ENCODE measurements at regions not wholly inside any gene's neighbourhood (a gene's known extent, or its start where the extent isn't known, plus 50 kb on each side); places are given as distances from the start of the nearest gene placed in this dataset.
A peak's percentile ranks its signal among the peaks of the same experiment; 100 is the strongest.
"Not testable (repeated sequence)": the region's sequence is repeated elsewhere in the genome, so short reads cannot be mapped to it uniquely, and the experiment has no call there.

DNA sequence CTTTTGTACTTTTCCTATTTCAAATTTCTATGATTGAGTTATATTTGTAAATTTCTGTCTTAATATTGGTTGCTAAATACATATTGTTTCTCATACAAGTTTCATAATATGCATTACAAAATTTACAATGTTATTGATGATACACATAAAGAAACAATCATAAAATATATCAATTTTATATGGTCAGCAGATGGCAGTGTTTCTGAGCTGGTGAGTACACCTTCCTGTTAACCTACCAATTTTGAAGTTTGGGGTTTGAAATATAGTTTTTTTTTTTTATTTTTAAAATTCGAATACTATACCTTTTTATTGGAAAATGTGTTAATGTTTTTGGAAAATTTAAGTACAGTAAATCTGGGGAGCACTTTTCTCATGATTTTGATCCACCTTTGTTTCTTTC, 1953.1 kb upstream of the ADGRL3 start:
- FAIRE-seq = peak; percentile 98

DNA sequence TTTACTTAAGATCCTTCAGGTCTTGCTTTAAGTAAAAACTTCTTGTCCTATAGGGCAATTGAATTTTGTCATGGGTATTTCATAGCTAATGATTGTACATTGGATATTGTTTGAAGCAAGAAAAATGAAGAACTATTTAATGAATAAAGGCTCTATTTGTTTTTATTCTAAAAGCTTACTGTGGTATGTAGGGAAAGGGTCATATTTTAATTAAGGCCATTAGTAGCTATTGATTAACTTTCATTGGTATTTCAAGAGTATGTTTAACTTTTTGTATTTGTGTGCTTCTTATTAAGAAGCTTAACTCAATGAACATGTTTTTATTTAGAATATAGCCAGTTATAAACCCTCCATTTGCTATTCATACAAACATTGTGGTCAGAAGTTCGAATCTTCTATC, 1951.8 kb upstream of the ADGRL3 start:
- peak; percentile 23 for FAIRE-seq

DNA sequence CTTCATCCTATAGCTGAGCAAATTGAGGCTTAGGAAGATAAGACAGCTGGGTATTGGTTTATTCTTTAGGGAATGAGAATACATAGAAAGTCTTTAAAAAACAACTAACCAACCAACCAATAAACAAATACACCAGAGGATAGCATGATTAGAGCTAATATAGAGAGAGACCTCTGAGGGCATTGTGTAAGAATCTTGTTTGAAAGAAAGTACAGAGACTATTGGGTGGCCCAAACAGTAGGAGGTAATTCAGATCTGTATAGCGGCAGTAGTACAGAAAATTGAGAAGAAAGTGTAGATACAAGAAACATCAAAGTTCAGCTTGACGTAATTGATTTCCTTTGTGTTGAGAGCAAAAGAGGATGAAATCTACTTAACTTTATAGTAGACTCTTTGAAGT, 1951.0 kb upstream of the ADGRL3 start:
- FAIRE-seq = no peak

DNA sequence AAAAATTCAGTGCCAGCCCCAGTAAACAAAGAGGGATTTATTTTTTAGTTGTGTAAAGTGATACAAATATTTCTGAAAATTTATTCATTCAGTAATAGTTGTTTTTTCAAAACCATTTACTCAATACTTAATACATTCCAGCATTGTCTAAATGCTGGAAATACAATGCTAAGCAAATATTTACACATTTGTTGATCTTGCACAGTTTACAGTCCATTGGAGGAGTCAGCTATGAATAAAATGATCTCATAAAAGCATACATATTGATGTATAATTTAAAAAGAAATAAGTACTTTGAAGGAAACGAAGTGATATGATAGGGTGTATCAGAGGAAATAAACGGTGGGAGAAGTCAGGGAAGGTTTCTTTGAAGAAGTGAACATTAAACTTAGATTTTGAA, 1942.1 kb upstream of the ADGRL3 start:
- no peak for FAIRE-seq

DNA sequence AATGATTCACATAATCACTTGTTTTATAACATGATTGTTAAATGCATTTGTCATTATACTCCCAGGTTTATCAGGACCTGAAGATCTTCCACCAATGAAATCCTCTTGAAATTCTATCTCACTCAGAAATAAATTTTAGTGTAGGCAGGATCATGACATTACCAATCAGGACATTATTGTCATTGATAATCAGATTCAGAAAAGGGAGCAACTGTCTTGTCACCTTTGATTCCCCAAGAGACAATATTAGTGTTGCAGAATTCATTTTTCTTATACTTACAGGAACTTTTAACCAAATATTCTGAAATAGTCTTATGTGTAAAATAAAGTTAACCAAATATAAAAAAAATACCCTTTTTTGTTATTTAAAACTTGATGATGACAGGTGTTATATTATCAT, 1892.5 kb upstream of the ADGRL3 start:
- FAIRE-seq = no peak

DNA sequence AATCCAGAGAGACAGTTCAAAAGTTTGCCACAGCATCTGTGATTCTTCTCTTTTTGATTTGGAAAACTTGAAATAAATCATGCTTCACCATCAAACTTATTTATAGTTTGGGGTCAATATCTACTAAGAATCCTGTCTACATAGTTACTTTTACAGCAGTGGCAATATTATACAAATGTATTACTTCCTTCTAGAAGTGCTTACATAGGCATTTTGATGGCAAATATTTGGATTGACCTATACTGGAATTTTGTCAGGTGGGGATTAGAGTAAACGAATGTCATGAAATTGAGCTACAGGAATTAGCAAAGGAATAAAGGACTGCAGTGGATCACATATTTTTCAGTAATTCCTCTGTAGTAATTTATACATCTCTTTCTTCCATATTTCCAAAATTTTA, 1885.5 kb upstream of the ADGRL3 start:
- no peak for FAIRE-seq

DNA sequence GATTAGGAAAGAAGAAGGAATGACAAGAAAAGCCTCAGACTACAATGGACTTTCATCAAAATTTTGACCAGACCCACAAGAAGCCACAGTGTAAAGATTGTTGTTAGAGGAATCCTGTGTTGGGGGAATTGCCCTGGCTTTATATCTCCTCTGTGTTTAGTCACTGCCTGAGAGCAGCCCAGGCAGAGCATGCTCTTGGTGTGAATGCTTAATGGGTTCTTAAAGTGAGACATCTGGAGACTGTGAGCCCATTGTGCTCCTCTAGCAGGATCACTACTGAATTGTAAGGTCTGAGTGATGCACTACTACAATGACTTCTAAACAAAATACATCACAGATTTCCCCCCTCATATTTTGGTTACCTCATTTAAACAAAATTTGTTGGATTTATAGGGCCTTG, 1860.5 kb upstream of the ADGRL3 start:
- FAIRE-seq = no peak

DNA sequence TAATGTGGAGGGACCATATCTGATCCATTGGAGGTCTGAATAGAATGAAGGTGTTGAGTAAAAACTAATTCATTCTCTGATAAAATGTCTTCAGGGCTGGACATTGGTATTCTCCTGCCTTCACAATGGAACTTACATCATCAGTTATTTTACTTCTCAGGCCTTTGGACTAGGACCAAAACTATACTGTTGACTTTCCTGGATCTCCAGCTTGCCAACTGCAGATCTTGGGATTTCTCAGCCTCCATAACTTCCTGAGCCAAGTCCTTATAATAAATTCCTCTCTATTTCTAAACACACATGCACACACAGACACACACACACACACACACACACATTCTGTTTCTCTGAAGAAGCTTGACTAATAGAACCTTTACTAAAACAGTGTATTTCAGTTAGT, 1858.6 kb upstream of the ADGRL3 start:
- no peak for FAIRE-seq

DNA sequence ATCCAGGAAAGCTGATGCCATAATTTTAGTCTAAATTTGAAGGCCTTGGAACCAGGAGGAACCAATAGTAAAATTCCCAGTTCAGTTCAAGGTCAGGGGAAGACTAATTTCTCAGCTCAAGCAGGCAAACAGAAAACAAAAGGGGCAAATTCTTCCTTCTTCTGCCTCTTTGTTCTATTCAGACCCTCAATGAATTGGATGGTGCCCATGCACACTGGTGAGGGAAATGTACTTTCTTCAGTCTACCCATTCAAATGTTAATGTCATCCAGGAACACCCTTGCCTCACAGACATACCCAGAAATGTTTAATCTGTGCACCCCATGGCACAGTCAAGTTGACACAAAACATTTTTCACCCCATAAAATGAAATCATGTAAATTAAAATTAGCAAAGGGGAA, 1851.2 kb upstream of the ADGRL3 start:
- FAIRE-seq = no peak

DNA sequence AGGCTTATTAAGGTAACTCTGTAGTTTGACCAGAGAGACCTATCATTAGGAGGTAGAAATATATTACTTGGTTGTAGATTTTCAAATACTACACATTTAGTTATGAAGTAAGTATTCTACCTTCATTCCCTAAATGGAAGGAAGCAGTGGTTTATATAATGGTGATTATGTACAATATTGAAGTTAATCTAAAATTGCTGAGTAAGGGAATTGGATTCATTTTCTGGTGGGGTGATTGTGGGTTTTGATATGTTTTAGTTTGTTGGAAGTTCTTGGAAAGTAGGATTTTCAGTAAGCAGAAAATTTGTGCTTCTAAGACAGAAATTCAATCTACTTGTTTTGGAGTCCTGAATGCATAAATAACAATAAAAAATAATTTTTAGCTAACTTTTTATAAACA, 1830.9 kb upstream of the ADGRL3 start:
- FAIRE-seq = no peak

DNA sequence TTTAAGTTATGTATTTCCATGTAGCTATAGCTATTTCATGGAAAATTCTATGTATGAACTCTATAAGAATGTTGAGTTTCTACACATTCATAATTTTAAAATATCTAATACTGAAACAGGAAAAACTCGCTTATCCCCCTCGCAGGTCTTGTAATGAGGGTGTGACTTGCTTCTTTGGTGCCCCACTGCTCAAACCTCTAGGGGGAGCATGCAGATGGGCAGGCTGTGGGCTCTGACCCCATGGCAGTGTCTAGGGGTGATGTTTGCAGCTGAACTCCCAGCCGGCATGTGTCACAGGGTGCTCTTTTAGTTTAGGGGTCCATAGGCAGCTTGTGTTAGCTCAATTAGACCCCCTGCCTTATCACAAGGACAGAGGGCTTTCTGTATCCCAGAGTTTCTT, 1825.7 kb upstream of the ADGRL3 start:
- FAIRE-seq = no peak

DNA sequence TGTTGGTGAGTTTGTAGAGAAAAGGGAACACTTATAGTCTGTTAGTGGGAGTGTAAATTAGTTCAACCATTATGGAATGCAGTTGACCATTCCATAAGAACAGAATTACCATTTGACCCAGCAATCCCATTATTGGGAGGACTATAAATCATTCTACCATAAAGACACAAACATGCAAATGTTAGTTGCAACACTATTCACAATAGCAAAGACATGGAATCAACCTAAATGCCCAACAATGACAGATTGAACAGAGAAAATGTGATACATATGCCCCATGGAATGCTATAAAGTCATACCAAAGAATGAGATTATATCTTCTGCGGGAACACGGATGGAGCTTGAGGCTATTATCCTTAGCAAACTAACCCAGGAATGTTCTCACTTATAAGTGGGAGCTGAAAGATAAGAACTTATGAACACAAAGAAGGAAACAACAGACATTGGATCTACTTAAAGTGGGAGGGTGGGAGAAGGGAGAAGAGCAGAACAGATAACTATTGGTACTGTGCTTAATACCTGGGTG, 1819.2 kb upstream of the ADGRL3 start:
- no peak for FAIRE-seq

DNA sequence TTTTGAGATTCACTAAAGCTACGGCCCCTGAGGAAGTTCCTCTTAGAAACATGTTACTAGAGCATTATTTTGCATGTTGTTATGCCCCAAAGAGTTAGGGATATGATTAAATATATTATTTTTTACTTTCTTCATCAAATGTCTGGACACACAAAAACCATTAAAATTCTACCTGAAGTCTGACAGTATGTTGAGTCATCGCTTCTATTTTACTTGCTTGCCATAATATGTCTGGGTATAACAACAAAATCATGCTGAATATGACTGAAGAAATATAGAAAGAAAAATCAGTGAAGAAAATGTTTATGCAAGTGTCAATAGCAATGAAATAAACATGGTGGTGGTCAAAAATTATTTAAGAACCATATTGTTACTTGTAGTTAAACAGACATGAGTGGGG, 1818.5 kb upstream of the ADGRL3 start:
- no peak for FAIRE-seq

DNA sequence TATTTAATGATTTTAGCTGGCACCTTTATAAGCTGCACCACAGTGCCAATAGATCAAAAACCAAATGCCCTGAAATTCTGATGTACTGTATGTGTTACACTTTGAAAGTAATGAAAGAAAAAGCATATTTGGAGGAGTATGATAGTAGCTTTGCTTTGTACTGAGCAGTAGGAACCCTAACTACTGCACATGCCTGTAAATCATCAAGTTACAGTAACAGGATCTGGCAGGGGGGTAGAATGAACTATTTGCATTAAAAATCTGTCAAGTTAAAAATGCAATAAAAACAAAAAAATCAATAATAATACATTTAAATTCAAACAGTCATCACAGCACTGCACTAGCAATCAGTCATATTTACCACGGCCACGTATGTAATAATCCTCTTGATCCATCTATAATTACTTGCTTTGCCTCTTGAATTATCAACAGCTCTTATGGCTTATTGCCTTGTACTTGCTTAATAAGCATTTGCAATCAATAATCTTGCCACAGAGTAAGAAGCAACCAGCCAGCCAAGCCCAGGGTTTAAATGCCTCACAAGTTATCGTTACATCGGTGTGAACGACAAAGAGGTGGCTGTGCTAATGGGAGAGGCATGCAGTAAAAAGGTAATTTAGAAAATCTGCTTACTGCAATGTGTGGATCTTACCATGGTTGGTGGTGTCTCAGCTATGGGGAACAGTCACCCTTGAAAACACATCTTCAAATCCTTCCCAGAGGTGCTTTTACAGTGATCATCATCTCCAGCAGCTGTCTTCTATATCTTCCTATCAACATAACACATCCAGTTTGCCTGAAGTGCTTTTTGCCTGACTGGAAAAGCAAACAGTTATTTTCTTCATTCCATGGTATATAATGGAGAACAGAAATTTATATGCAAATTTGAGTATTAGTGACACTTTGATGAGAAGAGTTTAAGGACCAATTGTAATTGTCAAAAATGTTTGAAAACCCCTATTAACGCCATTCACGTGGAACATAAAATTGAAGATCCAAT, 1812.1 kb upstream of the ADGRL3 start:
- FAIRE-seq = no peak

DNA sequence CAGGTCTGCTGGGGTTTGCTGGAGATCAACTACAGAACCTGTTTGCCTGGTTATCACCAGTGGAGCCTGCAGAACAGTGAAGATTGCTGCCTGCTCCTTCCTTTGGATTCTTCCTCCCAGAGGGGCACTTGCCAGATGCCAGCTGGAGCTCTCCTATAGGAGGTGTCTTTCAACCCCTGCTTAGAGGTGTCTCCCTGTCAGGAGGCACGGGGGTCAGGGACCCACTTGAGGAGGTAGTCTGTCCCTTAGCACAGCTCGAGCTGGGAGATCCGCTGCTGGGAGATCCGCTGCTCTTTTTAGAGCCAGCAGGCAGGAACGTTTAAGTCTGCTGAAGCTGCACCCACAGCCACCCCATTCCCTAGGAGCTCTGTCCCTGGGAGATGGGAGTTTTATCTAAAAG, 1806.3 kb upstream of the ADGRL3 start:
- FAIRE-seq = no peak

DNA sequence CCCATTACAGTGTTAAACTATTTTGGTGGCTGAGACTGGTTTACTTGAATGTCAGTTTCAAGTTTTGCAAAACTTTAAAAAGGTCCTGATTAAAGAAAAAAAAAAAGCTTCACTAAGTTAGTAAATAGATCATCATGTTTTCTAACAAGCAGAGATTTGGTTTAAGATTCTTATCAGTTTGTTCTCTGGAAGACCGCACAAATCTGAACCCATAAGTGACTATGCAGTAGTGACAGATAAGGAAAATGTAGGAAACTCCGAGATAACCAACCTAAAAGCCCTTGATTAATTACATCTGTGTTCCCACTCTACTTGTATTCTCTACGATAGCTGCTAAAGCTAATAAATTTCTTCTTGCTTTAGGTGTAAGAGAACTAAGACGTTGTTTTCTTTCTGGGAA, 1799.8 kb upstream of the ADGRL3 start:
- FAIRE-seq = no peak

DNA sequence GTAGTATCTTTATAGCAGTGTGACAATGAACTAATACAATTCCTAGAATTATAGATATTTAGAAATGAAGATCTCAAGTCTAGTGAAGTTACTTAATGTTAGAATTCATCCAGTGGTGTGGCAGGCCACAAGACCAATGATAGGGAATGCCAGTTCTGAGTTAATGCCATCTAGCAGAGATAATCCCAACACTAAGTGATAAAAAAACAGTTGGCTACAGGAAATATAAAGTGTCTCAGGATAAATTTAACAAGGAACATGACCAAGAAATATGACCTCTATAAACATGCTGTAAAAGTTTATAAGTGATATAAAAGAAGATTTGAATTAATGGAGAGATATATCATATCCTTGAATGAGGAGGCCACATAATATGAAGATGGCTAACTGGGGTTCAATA, 1790.5 kb upstream of the ADGRL3 start:
- no peak for FAIRE-seq

DNA sequence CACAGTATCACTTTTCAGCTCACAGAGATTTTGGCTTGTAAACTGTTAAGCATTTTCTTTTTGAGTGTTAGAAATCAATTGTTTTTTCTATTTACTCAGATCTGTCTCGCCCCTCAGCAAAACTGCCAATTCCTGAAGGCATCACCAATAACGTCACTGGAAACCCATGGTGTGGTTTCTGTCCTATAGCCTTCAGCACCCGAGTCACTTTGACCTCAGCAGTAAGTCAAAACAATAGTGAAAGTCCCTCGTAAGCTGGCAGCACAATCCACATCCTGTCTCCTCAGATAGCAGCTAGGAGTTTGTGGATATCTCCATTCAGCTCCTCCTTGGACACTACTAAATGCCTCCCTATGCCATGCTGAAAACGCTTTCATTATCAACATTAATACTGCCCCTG, 1787.4 kb upstream of the ADGRL3 start:
- FAIRE-seq = no peak

DNA sequence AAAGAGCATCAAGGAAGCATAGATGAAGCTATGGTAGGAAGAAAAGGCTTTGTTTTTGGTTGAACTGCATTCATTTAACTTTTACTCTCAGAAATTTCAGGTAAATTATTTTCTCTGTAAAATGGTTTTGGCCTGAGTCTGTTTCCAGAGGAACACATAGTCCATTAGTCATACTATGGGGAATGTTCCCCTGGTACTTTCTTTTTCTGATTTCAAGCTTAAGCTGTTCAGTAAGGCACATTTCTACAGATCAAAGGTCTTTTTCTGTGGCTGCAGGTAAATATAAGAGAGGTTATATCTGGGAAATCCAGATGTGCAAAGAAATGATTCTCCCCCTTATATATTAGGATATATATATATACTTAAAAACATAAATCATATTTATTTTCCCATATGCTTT, 1744.4 kb upstream of the ADGRL3 start:
- no peak for FAIRE-seq

DNA sequence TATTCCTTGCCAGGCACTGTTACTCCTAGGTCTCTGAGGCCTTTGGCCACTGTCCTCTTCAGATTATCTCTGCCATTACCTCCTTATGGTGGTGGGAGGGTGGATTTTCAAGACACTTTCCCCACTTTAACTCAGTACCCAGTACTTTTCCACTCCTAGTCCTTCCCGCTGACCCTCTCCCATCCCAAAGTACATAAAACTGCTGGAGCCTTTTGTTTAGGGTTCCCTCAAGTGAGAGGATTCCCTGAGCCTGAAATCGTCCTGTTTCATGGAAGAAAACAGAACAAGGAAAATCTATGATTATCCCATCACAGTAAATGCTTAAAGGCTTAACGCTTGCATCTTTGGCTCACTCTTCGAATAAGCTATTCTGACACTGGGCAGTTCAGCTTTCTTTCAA, 1742.5 kb upstream of the ADGRL3 start:
- FAIRE-seq = no peak

DNA sequence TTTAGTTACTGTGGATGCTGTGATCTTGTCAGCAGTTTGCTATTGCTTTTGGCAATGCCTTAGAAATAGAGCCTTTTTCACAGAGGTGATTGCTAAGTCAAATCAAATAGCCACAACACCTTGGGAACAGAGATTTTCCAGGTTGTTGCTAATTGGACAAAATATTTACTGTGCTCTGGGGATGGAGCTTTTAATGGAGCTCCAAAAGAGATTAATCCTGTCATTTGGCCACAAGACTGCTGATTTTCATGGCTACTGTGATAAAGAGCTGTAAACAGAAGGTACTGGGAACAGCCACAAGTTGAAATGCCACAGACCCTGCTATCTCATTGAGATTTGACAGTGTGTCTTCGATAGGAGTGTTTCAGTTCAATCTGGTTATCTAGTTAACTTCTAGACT, 1715.2 kb upstream of the ADGRL3 start:
- no peak for FAIRE-seq

DNA sequence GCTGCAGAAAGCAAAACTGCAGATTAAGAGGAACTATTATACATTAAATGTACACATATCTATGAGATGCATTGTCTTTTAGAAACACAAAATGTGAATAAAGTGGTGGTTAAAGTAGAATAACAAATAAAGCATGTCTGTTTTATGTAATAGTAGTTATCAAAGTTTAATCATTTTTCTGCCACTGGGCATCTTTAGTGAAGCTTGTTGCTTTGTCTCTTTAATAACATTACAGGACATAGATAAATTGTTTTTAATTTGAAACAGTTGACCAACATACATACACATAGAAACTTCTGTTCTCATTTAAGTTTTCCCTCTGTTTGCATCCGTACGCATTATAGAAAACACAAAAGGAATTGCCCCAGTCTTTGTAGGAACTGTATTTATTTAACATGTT, 1700.0 kb upstream of the ADGRL3 start:
- FAIRE-seq = no peak

DNA sequence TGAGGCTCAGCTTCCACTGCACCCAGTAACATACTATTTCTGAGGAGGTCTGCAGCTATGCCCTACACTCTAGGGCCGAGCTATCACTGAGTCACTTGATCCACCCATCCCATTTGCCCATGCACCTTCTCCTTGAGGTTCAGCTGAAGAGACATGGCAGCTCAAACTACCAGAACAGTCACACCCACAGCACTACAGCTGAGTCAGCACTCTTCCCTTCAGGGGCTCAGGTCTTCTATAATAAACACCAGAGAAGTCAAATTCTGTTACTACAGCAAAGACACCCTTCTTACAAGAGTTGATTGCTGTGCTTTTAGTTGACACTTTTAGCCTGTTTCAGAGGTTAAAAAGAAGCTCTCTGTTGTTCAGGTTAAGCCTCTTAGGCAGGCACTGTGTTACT, 1696.4 kb upstream of the ADGRL3 start:
- FAIRE-seq = no peak

DNA sequence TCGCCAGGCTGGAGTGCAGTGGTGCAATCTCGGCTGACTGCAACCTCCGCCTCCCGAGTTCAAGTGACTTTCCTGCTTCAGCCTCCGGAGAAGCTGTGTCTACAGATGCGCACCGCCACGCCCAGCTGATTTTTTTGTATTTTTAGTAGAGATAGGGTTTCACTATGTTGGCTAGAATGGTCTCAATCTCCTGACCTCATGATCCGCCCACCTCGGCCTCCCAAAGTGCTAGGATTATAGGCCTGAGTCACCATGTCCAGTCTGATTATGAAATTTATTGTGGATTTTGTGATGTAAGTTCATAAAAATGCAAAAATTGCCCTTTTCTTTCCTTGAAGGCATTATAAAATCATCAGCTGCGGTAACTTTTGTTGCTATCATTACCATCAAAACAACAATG, 1688.3 kb upstream of the ADGRL3 start:
- not testable (repeated sequence) for FAIRE-seq

DNA sequence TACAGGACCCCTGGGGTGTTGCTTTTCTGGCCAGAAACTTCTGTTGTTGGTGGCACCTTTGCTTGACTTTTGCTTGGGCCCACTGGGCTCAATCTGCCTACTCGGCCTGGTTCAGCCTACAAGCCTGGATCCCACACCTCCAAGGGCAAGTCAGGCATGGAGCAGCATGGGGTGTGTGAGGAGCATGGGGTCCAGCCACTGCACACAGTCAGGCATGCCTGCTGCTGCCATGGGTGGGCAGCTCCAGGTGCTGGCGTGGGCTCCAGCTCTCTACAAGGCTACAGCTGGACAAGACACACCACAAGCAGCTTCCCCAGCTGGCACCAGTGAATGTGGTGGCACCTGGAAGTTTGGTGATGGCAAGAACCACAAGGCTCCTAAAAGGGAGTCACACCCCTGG, 1683.1 kb upstream of the ADGRL3 start:
- no peak for FAIRE-seq
